Common myeloid progenitor, CD34-positive (primary cell): ENCODE measurements at regions not wholly inside any gene's neighbourhood (a gene's known extent, or its start where the extent isn't known, plus 50 kb on each side); places are given as distances from the start of the nearest gene placed in this dataset.
"Not testable (repeated sequence)": the region's sequence is repeated elsewhere in the genome, so short reads cannot be mapped to it uniquely, and the experiment has no call there.

Experiments used
- CTCF ChIA-PET: fragments of 350-600 bp; sonication (Branson Sonifier 250); formaldehyde crosslinking; loops from one replicate; lab custom pipeline; 2021; ENCODE audit warnings: antibody characterized with exemption; lab: Charles Lee
- POLR2A ChIA-PET: fragments of 350-600 bp; sonication (Branson Sonifier 250); formaldehyde crosslinking; loops from one replicate; lab custom pipeline; 2021; ENCODE audit warnings: antibody characterized with exemption; lab: Charles Lee
- DNase-seq, 3 donors: peaks; one replicate each; pipeline versions ENCODE4 v3.0.0 to v3.0.0-alpha.2; 2013
- H3K27ac ChIP-seq, 2 experiments: 1 replicate in 1 of 2; 2 replicates in 1 of 2; pipeline ENCODE4 v1.7.0; 2013; ENCODE audit warnings: inconsistent platforms in 2 of 2, low read length in 2 of 2, mild to moderate bottlenecking in 2 of 2, low read depth in 1 of 2, moderate library complexity in 1 of 2; ENCODE audit not compliant: severe bottlenecking in 2 of 2, insufficient read depth in 1 of 2, poor library complexity in 1 of 2
- H3K27me3 ChIP-seq, 5 experiments: replicated peaks in 2 of 5; 1 replicate in 3 of 5; 2 replicates in 2 of 5; pipeline versions ENCODE4 v1.6.1 to v1.7.0; 2013; ENCODE audit warnings: low read length in 4 of 5, mild to moderate bottlenecking in 2 of 5, moderate library complexity in 2 of 5, inconsistent platforms in 1 of 5; ENCODE audit not compliant: insufficient read depth in 5 of 5, control insufficient read depth in 4 of 5
- H3K36me3 ChIP-seq, 4 experiments: 1 replicate in 2 of 4; 2 replicates in 2 of 4; pipeline versions ENCODE4 v1.6.1 to v1.7.0; 2013; ENCODE audit warnings: low read length in 3 of 4, control low read depth in 1 of 4, mild to moderate bottlenecking in 1 of 4; ENCODE audit not compliant: control insufficient read depth in 4 of 4, insufficient read depth in 4 of 4
- H3K4me1 ChIP-seq, 4 experiments: 1 replicate in 3 of 4; 2 replicates in 1 of 4; pipeline versions ENCODE4 v1.6.1 to v1.7.1; 2013; ENCODE audit warnings: low read length in 3 of 4, mild to moderate bottlenecking in 3 of 4, control low read depth in 1 of 4, inconsistent platforms in 1 of 4, moderate library complexity in 1 of 4; ENCODE audit not compliant: control insufficient read depth in 4 of 4, insufficient read depth in 4 of 4; ENCODE audit errors: control extremely low read depth in 1 of 4
- H3K4me3 ChIP-seq, 7 experiments: 1 replicate in 4 of 7; 2 replicates in 3 of 7; pipeline versions ENCODE4 v1.5.1 to v1.7.0; 2013; ENCODE audit warnings: mild to moderate bottlenecking in 7 of 7, low read length in 6 of 7, moderate library complexity in 6 of 7, inconsistent platforms in 2 of 7, low read depth in 2 of 7, control low read depth in 1 of 7; ENCODE audit not compliant: insufficient read depth in 4 of 7, control insufficient read depth in 1 of 7; ENCODE audit errors: extremely low read depth in 1 of 7
- H3K9me3 ChIP-seq, 5 experiments: 1 replicate in 4 of 5; 2 replicates in 1 of 5; pipeline versions ENCODE4 v1.6.1 to v1.7.1; 2013; ENCODE audit warnings: low read length in 4 of 5, mild to moderate bottlenecking in 2 of 5, inconsistent platforms in 1 of 5, low read depth in 1 of 5, moderate library complexity in 1 of 5; ENCODE audit not compliant: control insufficient read depth in 4 of 5, insufficient read depth in 2 of 5; ENCODE audit errors: control extremely low read depth in 1 of 5
- WGBS: methylation state at CpG from one replicate; pipeline ENCODE4 v1.1.5; 2013; ENCODE audit not compliant: insufficient coverage; 5-methylcytosine and 5-hydroxymethylcytosine counted together

- H3K36me3 ChIP-seq, result no peaks in the 10 kb centered on the region
- CTCF ChIA-PET, result no interaction called here
- WGBS, result no CpG with 5 or more reads among the region's 4 CpGs
Measured at GRCh38 chr14:81766321-81766915, 232.8 kb upstream of the SEL1L start.

GRCh38 chr14:81767266-81767995 is 233.8 kb upstream of the SEL1L start:
- Histone ChIP-seq H3K9me3 (no peaks in the 10 kb centered on the region), H3K36me3 (no peaks in the 10 kb centered on the region), H3K27ac (no peak overlapping the region), H3K4me3 (no peak overlapping the region), H3K27me3 (no peaks in the 10 kb centered on the region), H3K4me1 (peaks cover 0 to 19% (median 2%) of the 10 kb centered on the region in 4 experiments)
- ChIA-PET POLR2A (no interaction called here), CTCF (no interaction called here)
- 100% methylated on average over 1 of the region's 2 CpGs for WGBS
- peak in 2 of 3 donors; percentile 47 to 61 for DNase-seq

More at GRCh38 chr14:81766321-81766915, 232.8 kb upstream of the SEL1L start:
- no peaks in the 10 kb centered on the region for H3K27me3 ChIP-seq
- no peak overlapping the region for H3K4me3 ChIP-seq
- DNase-seq, result peak in 2 of 3 donors; percentile 29 to 49
- H3K9me3 ChIP-seq, result no peaks in the 10 kb centered on the region
- peaks cover 0 to 19% (median 2%) of the 10 kb centered on the region in 4 experiments for H3K4me1 ChIP-seq
- POLR2A ChIA-PET, result no interaction called here
- no peak overlapping the region for H3K27ac ChIP-seq

DNA sequence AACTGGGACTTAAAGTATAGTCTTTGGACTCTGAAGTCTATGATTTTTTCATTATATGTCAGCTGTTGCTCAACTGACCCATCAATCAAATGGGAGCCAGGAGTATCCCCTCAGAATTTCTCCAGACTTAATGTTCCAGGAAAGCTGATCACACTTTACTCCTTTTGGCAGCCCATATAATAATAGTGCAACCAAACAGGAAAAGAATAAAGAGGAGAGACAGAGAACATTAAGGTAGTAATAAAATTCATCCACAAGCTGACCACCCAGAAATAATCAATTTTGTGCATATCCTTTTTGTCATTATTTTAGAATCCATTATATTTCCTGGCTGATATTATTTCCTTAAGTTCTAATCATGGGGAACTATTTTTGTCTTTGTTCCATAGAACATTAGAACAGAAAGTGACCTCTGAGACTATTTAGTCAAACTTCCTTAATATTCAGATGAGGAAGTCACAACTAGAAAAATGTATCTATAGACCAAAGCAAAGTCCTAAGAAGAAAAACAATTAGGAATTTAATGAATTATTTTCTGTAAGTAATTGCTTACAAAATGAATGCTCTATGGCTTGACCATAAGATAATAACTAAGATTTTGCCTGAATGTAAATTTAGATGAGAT is 238.1 kb upstream of the SEL1L start:
- POLR2A ChIA-PET, result no interaction called here
- H3K9me3 ChIP-seq, result no peaks in the 10 kb centered on the region
- no peaks in the 10 kb centered on the region for H3K27me3 ChIP-seq
- H3K27ac ChIP-seq, result no peak overlapping the region
- peaks cover 0 to 9% (median 2%) of the 10 kb centered on the region in 4 experiments for H3K4me1 ChIP-seq
- H3K4me3 ChIP-seq, result no peak overlapping the region
- H3K36me3 ChIP-seq, result no peaks in the 10 kb centered on the region
- CTCF ChIA-PET, result no interaction called here
- DNase-seq, result peak in 1 of 3 donors; percentile 1

DNA sequence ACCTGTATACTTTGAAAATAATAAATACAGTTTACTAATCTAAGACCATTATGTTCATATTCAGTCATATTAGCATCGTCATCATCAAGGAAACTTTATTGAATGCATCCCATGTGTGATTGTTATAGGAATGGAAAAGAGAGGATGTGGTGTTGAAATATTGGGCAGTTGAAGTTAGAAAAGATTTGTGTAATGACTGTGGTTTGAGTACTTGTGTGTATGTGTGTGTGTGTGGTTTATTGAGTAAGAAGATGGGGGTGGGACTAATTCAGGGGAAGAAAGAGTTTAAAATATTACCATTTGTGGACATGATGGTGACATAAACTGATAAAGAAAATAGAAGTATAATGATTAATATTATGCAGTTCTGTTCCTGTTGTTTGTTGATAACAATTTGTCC is 238.7 kb upstream of the SEL1L start:
- H3K4me3 ChIP-seq, result no peak overlapping the region
- no peaks in the 10 kb centered on the region for H3K36me3 ChIP-seq
- CTCF ChIA-PET, result no interaction called here
- no peaks in the 10 kb centered on the region for H3K27me3 ChIP-seq
- DNase-seq, result peak in 2 of 3 donors; percentile 25 to 31
- no peak overlapping the region for H3K27ac ChIP-seq
- no CpG with 5 or more reads among the region's 1 CpG for WGBS
- peaks cover 0 to 4% (median under 1%) of the 10 kb centered on the region in 4 experiments for H3K4me1 ChIP-seq
- POLR2A ChIA-PET, result no interaction called here
- no peaks in the 10 kb centered on the region for H3K9me3 ChIP-seq

- no peak for DNase-seq
- Histone ChIP-seq H3K27me3 (no peaks in the 10 kb centered on the region), H3K27ac (no peak overlapping the region), H3K4me1 (no peaks in the 10 kb centered on the region), H3K36me3 (no peaks in the 10 kb centered on the region), H3K4me3 (no peak overlapping the region), H3K9me3 (no peaks in the 10 kb centered on the region)
- ChIA-PET POLR2A (no interaction called here), CTCF (no interaction called here)
- 100% methylated on average over 2 of the region's 2 CpGs for WGBS
Measured at GRCh38 chr14:81776531-81776930, 242.9 kb upstream of the SEL1L start.

GRCh38 chr14:81781798-81782197 is 248.1 kb upstream of the SEL1L start:
- H3K4me1 ChIP-seq, DNase-seq, H3K36me3 ChIP-seq, H3K27ac ChIP-seq, H3K27me3 ChIP-seq, CTCF ChIA-PET, H3K9me3 ChIP-seq, H3K4me3 ChIP-seq, POLR2A ChIA-PET: not testable (repeated sequence)
- WGBS, result 98% methylated on average over 7 of the region's 7 CpGs

- H3K9me3 ChIP-seq, result no peaks in the 10 kb centered on the region
- H3K27me3 ChIP-seq, result no peaks in the 10 kb centered on the region
- no peaks in the 10 kb centered on the region for H3K36me3 ChIP-seq
- ChIA-PET POLR2A (no interaction called here), CTCF (no interaction called here)
- no peak overlapping the region for H3K4me3 ChIP-seq
- no peak for DNase-seq
- H3K27ac ChIP-seq, result no peak overlapping the region
- no peaks in the 10 kb centered on the region for H3K4me1 ChIP-seq
- 100% methylated on average over 4 of the region's 5 CpGs for WGBS
Measured at GRCh38 chr14:81784084-81784483, 250.4 kb upstream of the SEL1L start.
